ENCODE measurements at regions not wholly inside any gene's neighbourhood (a gene's known extent, or its start where the extent isn't known, plus 50 kb on each side); places are given as distances from the start of the nearest gene placed in this dataset.
"Not testable (repeated sequence)": the region's sequence is repeated elsewhere in the genome, so short reads cannot be mapped to it uniquely, and the experiment has no call there.

DNA sequence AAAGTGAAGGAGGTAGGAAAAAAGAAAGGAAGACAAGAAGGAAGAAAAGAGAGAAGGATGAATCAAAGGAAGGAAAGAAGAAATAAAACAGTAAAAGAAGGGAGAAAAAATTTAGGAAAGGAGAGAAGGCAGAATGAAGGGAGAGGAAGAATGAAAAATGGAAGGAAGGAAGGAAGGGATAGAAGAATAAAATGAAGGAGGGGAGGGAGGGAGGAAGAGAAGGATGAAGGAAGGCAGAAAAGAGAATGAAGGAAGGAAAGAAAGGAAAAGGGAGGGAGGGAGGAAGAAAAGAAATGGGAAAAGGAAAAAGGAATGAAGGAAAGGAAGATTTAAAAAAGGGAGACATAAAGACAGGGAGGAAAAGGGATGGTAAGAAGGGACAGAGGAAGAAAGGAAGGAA is 393.7 kb upstream of the GRM7 start:
- no peak for DNase-seq

- no peak for DNase-seq
Measured at GRCh38 chr3:6468589-6468988, 392.3 kb upstream of the GRM7 start.

DNA sequence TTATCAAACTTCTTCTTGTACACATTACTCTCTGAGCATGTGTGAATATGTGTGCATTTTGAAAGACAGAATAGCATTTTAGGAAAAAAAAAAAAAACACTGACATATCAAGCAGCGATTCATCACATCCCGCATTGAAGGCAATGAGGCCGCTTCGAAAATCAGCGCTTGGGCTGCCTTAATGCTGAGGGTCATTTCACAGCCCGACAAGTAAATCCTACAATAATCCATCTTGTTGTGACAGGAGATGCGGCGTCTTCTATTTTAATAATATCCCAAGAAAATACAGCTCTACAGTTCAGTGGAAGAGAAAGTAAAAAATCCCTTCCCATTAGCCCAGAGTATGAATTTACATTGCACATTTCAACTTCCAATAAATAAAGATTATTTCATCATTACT is 389.2 kb upstream of the GRM7 start:
- DNase-seq = no peak

GRCh38 chr3:6490487-6491327 is 370.2 kb upstream of the GRM7 start:
- not testable (repeated sequence) for DNase-seq

DNA sequence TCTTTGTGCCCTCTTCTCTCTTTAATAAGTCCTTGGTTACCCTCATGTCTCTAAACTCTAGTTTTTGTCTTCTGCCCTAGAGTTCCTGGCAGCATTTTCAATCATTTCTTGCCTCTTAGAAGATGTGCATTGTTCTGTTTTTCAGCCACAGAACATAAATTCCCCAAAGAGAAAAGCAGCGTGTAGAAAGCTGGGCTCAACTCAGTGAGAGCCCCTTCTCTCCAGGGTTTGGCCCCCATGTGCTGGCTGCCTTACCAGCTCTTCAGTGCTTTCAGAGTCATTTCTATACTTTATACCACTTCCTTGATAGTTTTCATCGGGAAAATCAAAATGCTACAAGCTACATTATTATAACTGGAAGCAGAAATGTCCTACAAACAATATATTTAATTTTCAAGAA is 369.1 kb upstream of the GRM7 start:
- no peak for DNase-seq

- DNase-seq = no peak
Measured at GRCh38 chr3:6492306-6492705, 368.6 kb upstream of the GRM7 start.

- not testable (repeated sequence) for DNase-seq
Measured at GRCh38 chr3:6498944-6499343, 362.0 kb upstream of the GRM7 start.

GRCh38 chr3:6504347-6504746 is 356.6 kb upstream of the GRM7 start:
- DNase-seq = no peak

- DNase-seq = no peak
Measured at GRCh38 chr3:6504834-6505233, 356.1 kb upstream of the GRM7 start.

DNA sequence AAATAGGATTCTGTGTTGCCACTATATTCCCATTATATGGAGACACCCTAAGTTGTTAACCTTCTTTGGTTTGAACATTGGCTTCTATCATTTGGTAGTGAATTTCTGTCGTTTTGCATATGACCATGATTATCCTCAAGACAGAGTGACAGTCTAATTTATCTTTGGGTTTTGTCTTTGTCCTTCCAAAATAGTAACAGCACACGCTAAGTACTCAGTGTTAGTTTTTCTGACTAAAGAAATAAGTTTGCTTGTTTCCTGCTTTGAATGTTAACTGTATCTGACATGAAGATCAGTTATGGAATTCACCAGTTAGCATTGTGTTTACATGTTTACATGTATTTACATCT is 352.5 kb upstream of the GRM7 start:
- no peak for DNase-seq

DNA sequence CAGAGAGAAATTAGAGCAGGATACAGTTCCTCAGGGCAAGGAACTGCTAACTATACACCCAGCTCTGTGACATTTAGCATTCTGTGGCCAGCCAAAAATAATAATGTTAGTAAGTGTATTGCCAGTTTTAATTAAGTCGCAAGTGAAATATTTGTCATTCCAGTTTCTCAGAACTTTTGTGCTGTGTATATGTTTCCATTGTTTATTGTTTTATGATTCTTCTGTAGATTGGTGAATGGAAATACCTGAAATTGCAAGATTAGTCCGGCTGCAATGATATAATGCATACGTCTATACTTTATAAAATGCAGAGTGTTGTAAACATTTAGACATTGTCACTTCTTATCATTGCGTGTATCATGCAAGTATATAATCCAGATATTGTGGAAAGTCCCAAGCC is 351.3 kb upstream of the GRM7 start:
- DNase-seq = no peak

GRCh38 chr3:6510713-6511112 is 350.2 kb upstream of the GRM7 start:
- no peak for DNase-seq

DNA sequence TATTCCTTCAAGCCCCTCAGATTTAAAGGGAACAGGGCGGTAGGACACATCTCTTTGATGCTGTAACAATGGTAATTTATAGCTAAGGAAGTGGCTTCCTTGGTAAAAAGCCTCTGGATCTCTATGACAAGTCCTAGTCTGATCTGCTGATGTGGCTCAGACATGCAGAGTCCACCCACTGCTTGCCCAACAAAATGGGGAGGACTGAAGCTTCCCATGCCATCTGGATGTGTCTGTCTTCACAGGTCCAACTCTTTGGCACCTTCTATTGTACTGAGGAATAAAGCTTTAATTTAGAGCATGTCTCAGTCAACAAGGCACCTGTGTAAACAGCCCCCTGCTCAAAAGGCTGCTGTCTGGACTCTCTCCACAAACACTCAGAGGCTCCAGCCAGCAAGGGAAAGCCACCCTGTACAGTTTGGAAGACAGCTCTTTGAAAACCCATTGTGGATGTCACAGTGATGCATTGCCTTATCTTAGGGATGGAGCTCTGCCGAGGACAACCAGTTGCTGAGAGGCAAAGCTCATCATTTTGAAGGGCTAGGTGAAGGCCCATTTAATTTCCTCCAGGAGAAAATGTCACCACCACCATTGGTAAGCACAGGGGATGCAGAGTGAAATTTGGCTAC is 348.6 kb upstream of the GRM7 start:
- no peak for DNase-seq

- no peak for DNase-seq
Measured at GRCh38 chr3:6516143-6516542, 344.8 kb upstream of the GRM7 start.

DNA sequence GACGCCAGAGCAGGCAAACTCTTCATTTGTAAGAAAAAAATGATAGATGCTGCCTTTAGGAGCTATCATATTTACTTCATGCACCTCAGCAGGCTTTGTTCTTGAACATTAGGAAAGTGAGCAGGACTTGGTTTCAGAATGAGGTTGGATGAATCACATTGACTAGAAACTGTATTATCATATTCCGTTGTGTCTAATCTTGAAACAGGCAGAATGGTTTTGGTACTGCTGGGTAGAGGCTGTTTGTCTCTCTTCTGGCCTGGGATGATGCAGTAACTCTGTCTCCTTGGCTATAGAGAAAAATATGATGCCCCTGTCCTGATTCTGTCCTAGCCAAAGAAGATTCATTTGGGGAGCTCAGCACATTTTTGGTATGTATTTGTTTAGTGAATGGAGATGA is 344.2 kb upstream of the GRM7 start:
- DNase-seq = no peak

- no peak for DNase-seq
Measured at GRCh38 chr3:6518709-6519345, 342.1 kb upstream of the GRM7 start.

- DNase-seq = no peak
Measured at GRCh38 chr3:6521369-6522113, 339.4 kb upstream of the GRM7 start.

GRCh38 chr3:6522191-6522590 is 338.7 kb upstream of the GRM7 start:
- no peak for DNase-seq

GRCh38 chr3:6523043-6523442 is 337.9 kb upstream of the GRM7 start:
- no peak for DNase-seq

DNA sequence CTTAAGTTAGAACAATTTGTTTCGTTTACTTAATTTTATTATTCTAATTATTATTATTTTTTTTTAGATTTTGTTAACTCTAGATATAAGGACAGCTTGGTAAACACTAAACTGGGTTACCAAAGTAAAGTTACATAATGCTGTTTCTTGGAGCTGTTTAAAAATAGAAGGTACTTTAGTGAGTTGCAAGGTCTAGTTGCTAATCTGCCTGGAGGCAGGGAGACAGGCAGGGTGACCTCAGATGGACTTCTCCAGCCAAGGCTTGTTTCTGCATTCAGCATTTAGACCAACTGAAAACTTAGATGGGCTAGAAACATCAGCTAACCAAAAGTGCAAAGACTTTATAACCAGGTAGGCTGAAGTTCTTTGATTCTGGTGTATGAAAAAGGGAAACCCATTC is 336.4 kb upstream of the GRM7 start:
- no peak for DNase-seq

GRCh38 chr3:6526321-6526720 is 334.6 kb upstream of the GRM7 start:
- DNase-seq = no peak

GRCh38 chr3:6526861-6527260 is 334.1 kb upstream of the GRM7 start:
- no peak for DNase-seq

- DNase-seq = no peak
Measured at GRCh38 chr3:6528951-6529350, 332.0 kb upstream of the GRM7 start.

GRCh38 chr3:6531153-6531552 is 329.8 kb upstream of the GRM7 start:
- no peak for DNase-seq

Data from CD4-positive, alpha-beta T cell treated with Interleukin-17A for 4 hours (primary cell).